GM23338 (cell line): ENCODE measurements at regions not wholly inside any gene's neighbourhood (a gene's known extent, or its start where the extent isn't known, plus 50 kb on each side); places are given as distances from the start of the nearest gene placed in this dataset.

ENCODE experiments used
- ATAC-seq: fragments of 200-7000 bp; cut with Tn5 transposase; 3 replicates; pipeline ENCODE4 v1.9.1; 2020
- DNase-seq: peaks from one replicate; pipeline ENCODE4 v3.0.0-alpha.2; 2015; ENCODE audit warnings: low spot score
- H2AFZ ChIP-seq: fragments of 200-600 bp; sonication (generic); 2 replicates; pipeline ENCODE4 v1.8.0; 2016; ENCODE audit warnings: antibody characterized with exemption, mild to moderate bottlenecking, moderate library complexity
- H3F3A ChIP-seq: fragments of 200-600 bp; sonication (generic); replicated peaks from 2 replicates; pipeline ENCODE4 v1.8.0; 2017; ENCODE audit warnings: antibody characterized with exemption, mixed run types, low read depth
- H3K27ac ChIP-seq: fragments of 200-600 bp; sonication (generic); 2 replicates; pipeline ENCODE4 v1.6.1; 2016; ENCODE audit warnings: low read depth
- H3K27me3 ChIP-seq: fragments of 200-600 bp; sonication (generic); 2 replicates; pipeline ENCODE4 v1.8.0; 2016; ENCODE audit warnings: mild to moderate bottlenecking, mixed run types, moderate library complexity; ENCODE audit not compliant: insufficient read depth
- H3K36me3 ChIP-seq: fragments of 200-600 bp; sonication (generic); 2 replicates; pipeline ENCODE4 v1.8.0; 2016; ENCODE audit warnings: mild to moderate bottlenecking; ENCODE audit not compliant: insufficient read depth
- H3K4me1 ChIP-seq: fragments of 200-600 bp; sonication (generic); 2 replicates; pipeline ENCODE4 v1.8.0; 2016; ENCODE audit warnings: mild to moderate bottlenecking, moderate library complexity; ENCODE audit not compliant: insufficient read depth
- H3K4me2 ChIP-seq: fragments of 200-600 bp; sonication (generic); 2 replicates; pipeline ENCODE4 v1.7.1; 2017; ENCODE audit warnings: mixed run types
- H3K4me3 ChIP-seq: fragments of 200-600 bp; sonication (generic); 2 replicates; pipeline ENCODE4 v1.6.1; 2016; ENCODE audit warnings: mixed run types
- H3K79me2 ChIP-seq: fragments of 200-600 bp; sonication (generic); replicated peaks from 2 replicates; pipeline ENCODE4 v1.8.0; 2017; ENCODE audit warnings: mild to moderate bottlenecking; ENCODE audit not compliant: insufficient read depth
- H3K9me2 ChIP-seq: fragments of 200-600 bp; sonication (generic); 2 replicates; pipeline ENCODE4 v1.8.0; 2017; ENCODE audit not compliant: insufficient read depth
- H4K20me1 ChIP-seq: fragments of 200-600 bp; sonication (generic); replicated peaks from 2 replicates; pipeline ENCODE4 v1.8.0; 2017; ENCODE audit warnings: mild to moderate bottlenecking; ENCODE audit not compliant: insufficient read depth
- H3K27ac Mint-ChIP-seq: 2 replicates; pipeline ENCODE4 v1.8.0; 2020; ENCODE audit warnings: inconsistent platforms, mild to moderate bottlenecking, moderate library complexity, mixed read lengths
- H3K27me3 Mint-ChIP-seq: 3 replicates; pipeline ENCODE4 v1.8.0; 2022; ENCODE audit warnings: low read depth, mild to moderate bottlenecking, moderate library complexity, mixed read lengths, inconsistent platforms; ENCODE audit not compliant: insufficient read depth, poor library complexity
- H3K36me3 Mint-ChIP-seq: 3 replicates; pipeline ENCODE4 v1.8.0; 2021; ENCODE audit warnings: low read depth, mild to moderate bottlenecking, inconsistent platforms, moderate library complexity, mixed read lengths
- H3K4me1 Mint-ChIP-seq: 3 replicates; pipeline ENCODE4 v1.8.0; 2020; ENCODE audit warnings: mild to moderate bottlenecking, inconsistent platforms, mixed read lengths
- H3K4me3 Mint-ChIP-seq: 3 replicates; pipeline ENCODE4 v1.8.0; 2021; ENCODE audit warnings: moderate library complexity, mild to moderate bottlenecking, inconsistent platforms, mixed read lengths
- H3K9me3 Mint-ChIP-seq: 3 replicates; pipeline ENCODE4 v1.8.0; 2020; ENCODE audit warnings: moderate library complexity, mild to moderate bottlenecking, inconsistent platforms, mixed read lengths
- NANOG ChIP-seq: IDR thresholded peaks from 2 replicates; pipeline ENCODE4 v1.6.1; 2016; ENCODE audit warnings: antibody characterized with exemption, borderline replicate concordance
- POLR2AphosphoS5 ChIP-seq: IDR thresholded peaks from 2 replicates; pipeline ENCODE4 v1.6.1; 2016; ENCODE audit warnings: antibody characterized with exemption, low read depth
- ZNF114 ChIP-seq: fragments of 250-450 bp; sonication (Bioruptor Pico); IDR thresholded peaks from 2 replicates; pipeline ENCODE4 v1.5.0; 2020; ENCODE audit warnings: mild to moderate bottlenecking, moderate library complexity
- ZNF462 ChIP-seq: fragments of 250-450 bp; sonication (Bioruptor Pico); IDR thresholded peaks from 2 replicates; pipeline ENCODE4 v1.5.0; 2020; ENCODE audit warnings: mild to moderate bottlenecking, moderate library complexity
- TF ChIP-seq, protein P1 (sequence below), 2 experiments: fragments of 200-600 bp in 1 of 2; sonication (generic) in 1 of 2; conservative IDR thresholded peaks; 2 replicates each; pipeline versions ENCODE4 v1.5.1 to v1.6.1; 2016 to 2017; ENCODE audit warnings: antibody characterized with exemption in 2 of 2, low read depth in 2 of 2, mild to moderate bottlenecking in 2 of 2, moderate library complexity in 1 of 2
- TF ChIP-seq, protein P2 (sequence below): IDR thresholded peaks from 2 replicates; pipeline ENCODE4 v1.6.1; 2016; ENCODE audit warnings: antibody characterized with exemption

- TF ChIP-seq POLR2AphosphoS5 (no peak), ZNF114 (CRISPR knock-in tag) (no peak), NANOG (no peak), ZNF462 (no peak)
Measured at GRCh38 chr1:168845140-168845539, 116.1 kb upstream of the DPT start (continued).

GRCh38 chr1:168848051-168848450 lies 119.0 kb upstream of the DPT start:
- Histone ChIP-seq H3F3A (no peaks in the 10 kb centered on the region), H3K4me3 (no peak overlapping the region), H3K79me2 (no peaks in the 10 kb centered on the region), H3K9me2 (no peaks in the 10 kb centered on the region), H4K20me1 (no peaks in the 10 kb centered on the region), H3K27ac (no peak overlapping the region), H3K4me1 (peaks cover 13% of the 10 kb centered on the region; the same call in 1 of the 2 replicates), H3K27me3 (no peaks in the 10 kb centered on the region), H2AFZ (peak overlapping the region; percentile 66; the same call in 1 of the 2 replicates), H3K4me2 (no peak overlapping the region), H3K36me3 (no peaks in the 10 kb centered on the region)
- Mint-ChIP-seq H3K36me3 (no peaks in the 10 kb centered on the region), H3K27me3 (peaks cover 2% of the 10 kb centered on the region), H3K27ac (no peak overlapping the region), H3K4me1 (peaks cover 22% of the 10 kb centered on the region), H3K4me3 (no peak overlapping the region), H3K9me3 (no peaks in the 10 kb centered on the region; the same call in 2 of the 3 replicates)
- ATAC-seq (no peak), DNase-seq (no peak)
- TF ChIP-seq ZNF462 (no peak), ZNF114 (CRISPR knock-in tag) (no peak)
- TF ChIP-seq, protein P1, sequence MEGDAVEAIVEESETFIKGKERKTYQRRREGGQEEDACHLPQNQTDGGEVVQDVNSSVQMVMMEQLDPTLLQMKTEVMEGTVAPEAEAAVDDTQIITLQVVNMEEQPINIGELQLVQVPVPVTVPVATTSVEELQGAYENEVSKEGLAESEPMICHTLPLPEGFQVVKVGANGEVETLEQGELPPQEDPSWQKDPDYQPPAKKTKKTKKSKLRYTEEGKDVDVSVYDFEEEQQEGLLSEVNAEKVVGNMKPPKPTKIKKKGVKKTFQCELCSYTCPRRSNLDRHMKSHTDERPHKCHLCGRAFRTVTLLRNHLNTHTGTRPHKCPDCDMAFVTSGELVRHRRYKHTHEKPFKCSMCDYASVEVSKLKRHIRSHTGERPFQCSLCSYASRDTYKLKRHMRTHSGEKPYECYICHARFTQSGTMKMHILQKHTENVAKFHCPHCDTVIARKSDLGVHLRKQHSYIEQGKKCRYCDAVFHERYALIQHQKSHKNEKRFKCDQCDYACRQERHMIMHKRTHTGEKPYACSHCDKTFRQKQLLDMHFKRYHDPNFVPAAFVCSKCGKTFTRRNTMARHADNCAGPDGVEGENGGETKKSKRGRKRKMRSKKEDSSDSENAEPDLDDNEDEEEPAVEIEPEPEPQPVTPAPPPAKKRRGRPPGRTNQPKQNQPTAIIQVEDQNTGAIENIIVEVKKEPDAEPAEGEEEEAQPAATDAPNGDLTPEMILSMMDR (conservative IDR thresholded peaks at IDR 0.05; ENCODE audit: low read depth in 2 of 2), result no peak
- TF ChIP-seq, protein P2, sequence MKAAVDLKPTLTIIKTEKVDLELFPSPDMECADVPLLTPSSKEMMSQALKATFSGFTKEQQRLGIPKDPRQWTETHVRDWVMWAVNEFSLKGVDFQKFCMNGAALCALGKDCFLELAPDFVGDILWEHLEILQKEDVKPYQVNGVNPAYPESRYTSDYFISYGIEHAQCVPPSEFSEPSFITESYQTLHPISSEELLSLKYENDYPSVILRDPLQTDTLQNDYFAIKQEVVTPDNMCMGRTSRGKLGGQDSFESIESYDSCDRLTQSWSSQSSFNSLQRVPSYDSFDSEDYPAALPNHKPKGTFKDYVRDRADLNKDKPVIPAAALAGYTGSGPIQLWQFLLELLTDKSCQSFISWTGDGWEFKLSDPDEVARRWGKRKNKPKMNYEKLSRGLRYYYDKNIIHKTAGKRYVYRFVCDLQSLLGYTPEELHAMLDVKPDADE, result no peak
